GM10248 (cell line): ENCODE measurements at regions not wholly inside any gene's neighbourhood (a gene's known extent, or its start where the extent isn't known, plus 50 kb on each side); places are given as distances from the start of the nearest gene placed in this dataset.
"Not testable (repeated sequence)": the region's sequence is repeated elsewhere in the genome, so short reads cannot be mapped to it uniquely, and the experiment has no call there.

Experiments used
- CTCF ChIA-PET: fragments of 300-600 bp; sonication (Branson Sonifier 250); formaldehyde crosslinking; extraction: SDS; loops from one replicate; lab custom pipeline; 2021; ENCODE audit warnings: antibody characterized with exemption; lab: Yijun Ruan, JAX
- POLR2A ChIA-PET: fragments of 350-650 bp; sonication (Branson Sonifier 250); formaldehyde crosslinking; extraction: SDS; loops from one replicate; lab custom pipeline; 2020; ENCODE audit warnings: antibody characterized with exemption; lab: Yijun Ruan, JAX
- DNase-seq: peaks from one replicate; pipeline ENCODE4 v3.0.0; 2012; ENCODE audit errors: extremely low spot score
- CTCF ChIP-seq: IDR thresholded peaks from 2 replicates; pipeline ENCODE4 v1.5.1; 2012; ENCODE audit warnings: mild to moderate bottlenecking, low read depth; ENCODE audit errors: extremely low read depth, missing control alignments, control extremely low read depth

GRCh38 chr10:57898231-57898630, 369.5 kb downstream of the IPMK start:
- POLR2A ChIA-PET, result no interaction called here
- no peak for DNase-seq

GRCh38 chr10:57897611-57898010, 370.1 kb downstream of the IPMK start:
- no peak for TF ChIP-seq CTCF
- no peak for DNase-seq
- ChIA-PET CTCF (interaction anchor here (0.9 kb wide), 1 partner anchor 19 kb away, joined by 3 read pairs; no protein-coding TSS in a partner anchor), POLR2A (no interaction called here)

More at GRCh38 chr10:57898231-57898630, 369.5 kb downstream of the IPMK start:
- CTCF ChIA-PET, result interaction anchor here (0.9 kb wide), 1 partner anchor 20 kb away, joined by 3 read pairs; no protein-coding TSS in a partner anchor
- no peak for TF ChIP-seq CTCF

GRCh38 chr10:57894361-57894760, 373.3 kb downstream of the IPMK start:
- POLR2A ChIA-PET, result no interaction called here
- no peak for DNase-seq
- CTCF ChIA-PET, result no interaction called here
- no peak for TF ChIP-seq CTCF

- POLR2A ChIA-PET, result no interaction called here
- TF ChIP-seq CTCF, result no peak
- no peak for DNase-seq
- CTCF ChIA-PET, result interaction anchor here (0.9 to 1.2 kb wide), 3 partner anchors 12 to 24 kb away, joined by 3 to 5 read pairs (median 4); no protein-coding TSS in a partner anchor
Measured at GRCh38 chr10:57891201-57892006, 376.3 kb downstream of the IPMK start.

GRCh38 chr10:57890691-57891090, 377.0 kb downstream of the IPMK start:
- POLR2A ChIA-PET, result no interaction called here
- TF ChIP-seq CTCF, result no peak
- CTCF ChIA-PET, result interaction anchor here (0.9 to 1.0 kb wide), 2 partner anchors 11 to 24 kb away, joined by 3 to 5 read pairs; no protein-coding TSS in a partner anchor
- no peak for DNase-seq

GRCh38 chr10:57885618-57885968, 382.1 kb downstream of the IPMK start:
- DNase-seq, POLR2A ChIA-PET, CTCF ChIA-PET: not testable (repeated sequence)

GRCh38 chr10:57884965-57885617, 382.6 kb downstream of the IPMK start:
- no peak for DNase-seq
- no peak for TF ChIP-seq CTCF
- POLR2A ChIA-PET, result no interaction called here
- CTCF ChIA-PET, result interaction anchor here (1.3 to 2.0 kb wide), 2 partner anchors 11 to 15 kb away, joined by 3 to 6 read pairs; no protein-coding TSS in a partner anchor
